Heart left ventricle (tissue), 16 donors: ENCODE measurements at regions not wholly inside any gene's neighbourhood (a gene's known extent, or its start where the extent isn't known, plus 50 kb on each side); places are given as distances from the start of the nearest gene placed in this dataset.

Experiments
- ATAC-seq, 4 donors: fragments of 200-7000 bp; cut with Tn5 transposase; one replicate each; pipeline ENCODE4 v1.9.1; 2020 to 2022; ENCODE audit warnings: moderate library complexity in 4 of 4, mild to moderate bottlenecking in 3 of 4, moderate number of reproducible peaks in 1 of 4
- DNase-seq, 5 donors: peaks; one replicate each; pipeline ENCODE4 v3.0.0-alpha.2; 2020
- H3K27ac ChIP-seq, 12 donors: fragments of 200-600 bp; sonication (generic) in 4 of 12; one replicate each; pipeline versions ENCODE4 v1.5.0 to v1.8.0; 2016 to 2022; ENCODE audit warnings: mild to moderate bottlenecking in 2 of 12
- H3K27me3 ChIP-seq, 9 donors: fragments of 200-600 bp; sonication (generic) in 2 of 9; one replicate each; pipeline versions ENCODE4 v1.5.1 to v1.8.0; 2016 to 2022; ENCODE audit warnings: mild to moderate bottlenecking in 3 of 9
- H3K36me3 ChIP-seq, 9 donors: fragments of 200-600 bp; sonication (generic) in 2 of 9; one replicate each; pipeline versions ENCODE4 v1.5.0 to v1.8.0; 2018 to 2022; ENCODE audit warnings: mild to moderate bottlenecking in 2 of 9
- H3K4me1 ChIP-seq, 12 donors: fragments of 200-600 bp; sonication (generic) in 4 of 12; one replicate each; pipeline versions ENCODE4 v1.5.0 to v1.8.0; 2016 to 2022; ENCODE audit warnings: mild to moderate bottlenecking in 3 of 12
- H3K4me3 ChIP-seq, 12 donors: fragments of 200-600 bp; sonication (generic) in 4 of 12; one replicate each; pipeline versions ENCODE4 v1.5.0 to v1.8.0; 2017 to 2022; ENCODE audit warnings: mild to moderate bottlenecking in 9 of 12, moderate library complexity in 4 of 12
- H3K9me3 ChIP-seq, 12 donors: fragments of 200-600 bp; sonication (generic) in 4 of 12; one replicate each; pipeline versions ENCODE4 v1.5.0 to v1.8.0; 2016 to 2022; ENCODE audit warnings: mild to moderate bottlenecking in 1 of 12
- POLR2A ChIP-seq, 2 donors: fragments of 450-650 bp; IDR thresholded peaks; one replicate each; pipeline ENCODE4 v1.6.1; 2017; ENCODE audit warnings: antibody characterized with exemption in 2 of 2, mild to moderate bottlenecking in 2 of 2, moderate library complexity in 2 of 2
- WGBS, 4 donors: extraction: QIAGEN DNeasy Blood & Tissue Kit in 2 of 4; methylation state at CpG; one replicate each; pipeline versions ENCODE4 v1.1.5 to v1.1.7; 2013 to 2018; 5-methylcytosine and 5-hydroxymethylcytosine counted together
- intact Hi-C, 10 donors: fragments of 100-400 bp; cut with DNase I; formaldehyde crosslinking; loops; one replicate each; pipeline versions ENCODE4 v1.11.1 to v1.14.2; 2022
- TF ChIP-seq, protein P1 (sequence below), 12 donors: fragments of 200-600 bp; sonication (generic) in 4 of 12; IDR thresholded peaks; one replicate each; pipeline versions ENCODE4 v1.5.0 to v1.8.0; 2018 to 2022; ENCODE audit warnings: antibody characterized with exemption in 12 of 12, mild to moderate bottlenecking in 5 of 12
- donor health status: ischemic (EF 13 %, LVEDD 7.1; RV severe dilation, severe dysfunction).
- donor health status: healthy with polysubstance abuse.
- donor health status: DM: no; HTN: yes; CAD: no.
- donor health status: DM: no; HTN: no; CAD: no.
- donor health status: ischemic (EF 25% LVEDD 6.9; RV normal size, moderate dysfunction).
- donor health status: ischemic (EF 25% LVEDD 5.7; RV mildly dilated, moderate dysfunction).
- donor health status: healthy.
- donor health status: DM: yes; HTN: yes; CAD: no.
- donor health status: ischemic (EF 35%, LVEDD 5.7; RV mildly dilated, moderate dysfunction).
- donor health status: nonischemic (EF 11% LVEDD 7.7; RV severe dilation, severe dysfunction).
- donor health status: DM: yes; HTN: yes; CAD: no.
- donor health status: PGD.
- donor health status: ischemic (EF 29% LVEDD 5.4; RV normal size, mild dysfunction).
- donor health status: nonischemic (EF 23%, LVEDD 6.1; RV moderate dilation, normal function).

DNA sequence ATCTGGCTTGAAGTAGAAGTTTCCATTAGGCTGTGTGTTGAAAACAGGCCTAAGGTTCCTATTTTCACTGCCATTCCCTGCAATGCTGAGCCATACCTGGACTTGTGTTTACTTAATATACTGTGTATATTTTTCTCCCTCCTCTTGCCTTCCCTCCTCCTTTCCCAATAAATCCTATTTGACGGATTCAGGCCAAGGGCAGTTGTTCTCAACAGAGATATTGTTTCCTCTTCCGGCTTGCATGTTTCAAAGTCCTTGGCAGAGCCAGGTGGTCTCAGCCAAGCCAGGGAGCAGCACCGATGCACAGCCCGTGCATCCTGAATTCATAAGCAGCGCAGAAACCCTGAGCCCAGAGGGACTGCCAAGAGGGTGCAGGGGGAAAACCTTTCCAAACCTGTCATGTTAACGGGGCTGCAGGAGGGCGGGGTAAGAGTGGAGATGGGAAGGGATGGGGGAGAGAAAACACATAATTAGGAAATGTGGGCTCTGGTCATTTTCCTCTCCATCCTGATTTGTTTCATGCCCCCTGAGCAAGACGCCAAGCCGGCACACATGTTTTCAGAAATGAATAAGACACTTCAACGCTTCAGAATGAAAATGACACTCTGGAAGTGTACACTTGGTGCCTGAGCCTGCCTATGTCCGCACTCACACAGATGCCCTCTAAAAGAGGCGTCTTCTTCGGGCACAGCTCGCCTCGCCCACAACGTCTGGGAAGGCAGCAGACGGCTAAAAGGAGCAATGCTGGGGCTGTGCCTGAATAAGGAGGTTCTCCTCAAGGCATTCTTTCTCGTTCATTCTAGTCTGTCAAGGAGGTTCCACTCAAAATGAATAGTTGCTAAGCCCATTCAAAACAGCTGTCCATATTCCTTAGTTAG lies 149.3 kb upstream of the UBL3 start:
- intact Hi-C loops = no loop called here
- no peak overlapping the region for H3K4me3 ChIP-seq
- H3K27me3 ChIP-seq = no peaks in the 10 kb centered on the region
- H3K9me3 ChIP-seq = no peaks in the 10 kb centered on the region
- H3K27ac ChIP-seq = no peak overlapping the region
- no peak for DNase-seq
- ATAC-seq = no peak
- TF ChIP-seq, protein P1, sequence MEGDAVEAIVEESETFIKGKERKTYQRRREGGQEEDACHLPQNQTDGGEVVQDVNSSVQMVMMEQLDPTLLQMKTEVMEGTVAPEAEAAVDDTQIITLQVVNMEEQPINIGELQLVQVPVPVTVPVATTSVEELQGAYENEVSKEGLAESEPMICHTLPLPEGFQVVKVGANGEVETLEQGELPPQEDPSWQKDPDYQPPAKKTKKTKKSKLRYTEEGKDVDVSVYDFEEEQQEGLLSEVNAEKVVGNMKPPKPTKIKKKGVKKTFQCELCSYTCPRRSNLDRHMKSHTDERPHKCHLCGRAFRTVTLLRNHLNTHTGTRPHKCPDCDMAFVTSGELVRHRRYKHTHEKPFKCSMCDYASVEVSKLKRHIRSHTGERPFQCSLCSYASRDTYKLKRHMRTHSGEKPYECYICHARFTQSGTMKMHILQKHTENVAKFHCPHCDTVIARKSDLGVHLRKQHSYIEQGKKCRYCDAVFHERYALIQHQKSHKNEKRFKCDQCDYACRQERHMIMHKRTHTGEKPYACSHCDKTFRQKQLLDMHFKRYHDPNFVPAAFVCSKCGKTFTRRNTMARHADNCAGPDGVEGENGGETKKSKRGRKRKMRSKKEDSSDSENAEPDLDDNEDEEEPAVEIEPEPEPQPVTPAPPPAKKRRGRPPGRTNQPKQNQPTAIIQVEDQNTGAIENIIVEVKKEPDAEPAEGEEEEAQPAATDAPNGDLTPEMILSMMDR (IDR thresholded peaks at IDR 0.05) = no peak
- no peak for TF ChIP-seq POLR2A (IDR thresholded peaks at IDR 0.05)
- no peaks in the 10 kb centered on the region for H3K4me1 ChIP-seq
- H3K36me3 ChIP-seq = no peaks in the 10 kb centered on the region
- WGBS, 4 donors = 84 to 89% (median 86%) methylated on average over 18 of the region's 18 CpGs

DNA sequence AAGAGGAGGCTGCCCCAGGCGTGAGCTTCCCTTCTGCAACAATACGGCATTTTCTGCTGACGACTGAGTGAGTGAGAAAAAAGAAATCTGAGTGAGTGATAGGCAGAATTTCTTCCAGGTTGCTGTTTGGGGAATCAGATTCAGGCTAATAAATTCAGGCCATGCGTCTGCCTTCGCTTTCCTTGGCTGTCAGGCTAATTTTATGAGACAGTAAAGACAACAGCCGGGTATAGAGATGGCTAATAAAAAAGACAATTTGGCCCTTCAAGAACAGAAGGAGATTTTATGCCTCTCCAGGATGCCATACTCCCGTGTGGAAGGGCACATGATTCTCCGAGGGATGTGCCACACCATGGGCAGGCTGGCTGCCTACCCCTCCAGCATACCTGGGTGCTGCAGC lies 145.9 kb upstream of the UBL3 start:
- intact Hi-C loops = no loop called here
- no peak for ATAC-seq
- Histone ChIP-seq H3K9me3 (no peaks in the 10 kb centered on the region), H3K36me3 (no peaks in the 10 kb centered on the region), H3K4me3 (no peak overlapping the region), H3K4me1 (no peaks in the 10 kb centered on the region), H3K27ac (no peak overlapping the region), H3K27me3 (no peaks in the 10 kb centered on the region)
- DNase-seq = no peak
- WGBS, 4 donors = 81 to 90% (median 86%) methylated on average over 8 of the region's 8 CpGs
- no peak for TF ChIP-seq POLR2A (IDR thresholded peaks at IDR 0.05)

DNA sequence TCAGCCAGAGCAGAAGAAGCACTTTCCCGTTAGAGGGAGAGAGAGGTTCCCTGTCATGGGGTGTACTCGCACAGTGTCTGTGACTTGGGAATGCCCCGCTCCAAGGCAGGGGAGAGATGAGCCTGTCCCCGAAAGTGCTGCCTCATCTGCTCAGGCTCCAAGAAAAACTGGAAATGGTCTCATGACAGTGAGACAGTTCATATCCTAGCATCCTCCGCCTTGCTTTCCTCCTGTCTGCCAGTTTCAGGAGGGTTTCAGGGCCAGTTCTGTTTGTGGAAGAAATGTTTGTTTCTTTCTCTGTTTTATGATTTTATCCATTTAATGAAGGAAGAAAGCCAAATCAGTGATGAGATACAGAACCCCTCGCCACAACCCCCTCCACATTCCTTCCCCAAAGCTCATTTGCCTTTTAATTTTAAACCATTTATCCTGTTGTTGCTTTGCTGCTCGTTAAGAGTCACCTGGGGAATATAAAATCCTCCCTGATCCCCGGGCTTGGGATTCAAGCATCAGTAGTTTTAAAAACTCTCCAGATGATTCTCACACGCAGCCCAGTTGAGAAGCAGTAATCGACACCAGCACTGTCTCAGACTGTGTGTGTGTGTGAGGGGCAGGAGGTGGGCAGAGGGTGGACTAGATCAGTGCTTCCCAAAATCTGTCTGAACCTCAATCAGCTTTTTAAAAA lies 144.6 kb upstream of the UBL3 start:
- Histone ChIP-seq H3K4me1 (no peaks in the 10 kb centered on the region), H3K27me3 (no peaks in the 10 kb centered on the region), H3K36me3 (no peaks in the 10 kb centered on the region), H3K4me3 (no peak overlapping the region), H3K9me3 (no peaks in the 10 kb centered on the region), H3K27ac (no peak overlapping the region)
- intact Hi-C loops = no loop called here
- WGBS, 4 donors = 68 to 73% (median 71%) methylated on average over 10 of the region's 10 CpGs
- ATAC-seq = no peak
- TF ChIP-seq POLR2A (IDR thresholded peaks at IDR 0.05) = no peak
- TF ChIP-seq, protein P1 (IDR thresholded peaks at IDR 0.05) = no peak
- no peak for DNase-seq

DNA sequence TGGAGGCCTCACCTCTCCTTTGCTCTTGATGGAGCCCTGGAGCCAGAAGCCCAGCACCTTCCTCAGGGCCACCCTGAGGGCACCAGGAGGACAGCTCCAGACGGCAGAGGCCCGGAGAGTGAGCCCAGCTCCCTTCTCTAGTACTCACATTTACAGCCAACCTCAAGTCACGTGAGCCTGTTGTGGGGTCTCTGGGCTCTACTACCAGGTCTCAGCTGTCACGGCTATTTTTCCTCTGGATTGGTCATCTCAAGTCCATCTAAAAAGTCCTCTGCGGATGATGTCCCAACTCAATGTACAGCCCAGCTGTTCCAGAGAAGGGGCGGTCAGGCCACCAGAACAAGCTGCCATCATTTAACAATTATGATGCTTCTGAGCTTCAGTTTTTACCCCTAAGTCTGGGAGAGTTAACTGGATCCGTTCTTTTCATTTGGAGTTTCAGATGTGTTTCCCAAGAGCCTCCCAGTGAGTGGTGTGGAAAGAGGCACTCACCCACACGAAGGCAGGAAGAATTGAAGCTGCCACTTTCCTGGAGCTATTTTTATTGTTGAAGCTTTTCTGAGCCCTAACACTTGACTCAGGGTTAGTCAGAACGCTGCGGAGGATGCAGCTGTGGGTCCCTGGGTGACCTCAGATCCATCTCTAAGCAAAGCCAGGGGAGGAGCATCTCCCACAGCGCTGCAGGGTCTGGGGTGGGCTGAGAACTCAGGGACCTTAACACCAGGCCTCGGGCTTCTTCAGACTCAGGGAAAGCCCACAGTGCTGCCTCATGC lies 143.5 kb upstream of the UBL3 start:
- H3K4me1 ChIP-seq = no peaks in the 10 kb centered on the region
- TF ChIP-seq POLR2A (IDR thresholded peaks at IDR 0.05) = no peak
- TF ChIP-seq, protein P1 (IDR thresholded peaks at IDR 0.05) = no peak
- no peak overlapping the region for H3K4me3 ChIP-seq
- no peaks in the 10 kb centered on the region for H3K36me3 ChIP-seq
- H3K27me3 ChIP-seq = no peaks in the 10 kb centered on the region
- H3K27ac ChIP-seq = no peak overlapping the region
- DNase-seq (no peak), ATAC-seq (no peak)
- no peaks in the 10 kb centered on the region for H3K9me3 ChIP-seq
- intact Hi-C loops = no loop called here
- 61 to 67% (median 63%) methylated on average over 12 of the region's 12 CpGs for WGBS, 4 donors
